K562 (cell line): ENCODE measurements at regions not wholly inside any gene's neighbourhood (a gene's known extent, or its start where the extent isn't known, plus 50 kb on each side); places are given as distances from the start of the nearest gene placed in this dataset.
"Not testable (repeated sequence)": the region's sequence is repeated elsewhere in the genome, so short reads cannot be mapped to it uniquely, and the experiment has no call there.

Source experiments
- ATAC-seq: fragments of 200-7000 bp; cut with Tn5 transposase; 3 replicates; pipeline ENCODE4 v1.9.1; 2020; ENCODE audit warnings: moderate library complexity
- BruUV-seq: library from RNA; stranded (reverse); fragments of 400-500 nt; replicated peaks from 2 replicates; lab custom pipeline; 2021; lab: Mats Ljungman, UMichigan
- CTCF ChIA-PET: fragments of 300-600 bp; formaldehyde crosslinking; extraction: SDS; loops from one replicate; lab custom pipeline; 2021; ENCODE audit warnings: low intra/inter-chr PET ratio; lab: Yijun Ruan, JAX
- POLR2A ChIA-PET: fragments of 300-600, 350-650 bp; sonication (Branson Sonifier 250); formaldehyde crosslinking; extraction: SDS; loops from one replicate; lab custom pipeline; 2021; ENCODE audit warnings: antibody characterized with exemption, inconsistent platforms; lab: Yijun Ruan, JAX
- DNase-seq, 4 experiments: peaks; one replicate each; pipeline versions ENCODE4 v3.0.0 to v3.0.0-alpha.2; 2011 to 2018; ENCODE audit warnings: low spot score in 3 of 4, mixed read lengths in 3 of 4; ENCODE audit errors: extremely low read depth in 1 of 4
- FAIRE-seq: peaks from 2 replicates; lab custom pipeline; 2011; peaks lifted over from hg19 to GRCh38; lab: Jason Lieb, UNC
- H2AFZ ChIP-seq: 2 replicates; pipeline ENCODE4 v1.6.0; 2011; ENCODE audit warnings: low read depth, low read length, control low read depth, inconsistent platforms
- H3K27ac ChIP-seq: fragments of 200-600 bp; 3 replicates; pipeline ENCODE4 v1.8.0; 2011; ENCODE audit warnings: low read depth, mild to moderate bottlenecking, control low read depth, inconsistent platforms, low read length, moderate library complexity, mixed read lengths; ENCODE audit errors: extremely low read depth
- H3K27me3 ChIP-seq, 2 experiments: fragments of 300-600 bp in 1 of 2; 2 replicates in 1 of 2; 3 replicates in 1 of 2; pipeline versions ENCODE4 v1.6.0 to v1.8.0; 2011; ENCODE audit warnings: inconsistent platforms in 2 of 2, low read length in 2 of 2, mild to moderate bottlenecking in 1 of 2, mixed read lengths in 1 of 2, moderate library complexity in 1 of 2; ENCODE audit not compliant: control insufficient read depth in 2 of 2, insufficient read depth in 2 of 2
- H3K36me3 ChIP-seq: fragments of 300-600 bp; 3 replicates; pipeline ENCODE4 v1.8.0; 2011; ENCODE audit warnings: mild to moderate bottlenecking, low read length, inconsistent platforms; ENCODE audit not compliant: control insufficient read depth, insufficient read depth
- H3K4me1 ChIP-seq, 2 experiments: fragments of 200-600 bp in 1 of 2; replicated peaks in 1 of 2; 2 replicates in 1 of 2; 3 replicates in 1 of 2; pipeline versions ENCODE4 v1.5.1 to v1.8.0; 2011; ENCODE audit warnings: inconsistent platforms in 2 of 2, low read length in 2 of 2, mild to moderate bottlenecking in 1 of 2, mixed read lengths in 1 of 2, moderate library complexity in 1 of 2; ENCODE audit not compliant: control insufficient read depth in 2 of 2, insufficient read depth in 2 of 2
- H3K4me2 ChIP-seq: 2 replicates; pipeline ENCODE4 v1.6.1; 2011; ENCODE audit warnings: low read length, control low read depth, inconsistent platforms, mixed read lengths; ENCODE audit not compliant: insufficient read depth
- H3K4me3 ChIP-seq: fragments of 200-600 bp; sonication (generic), shearing (Covaris generic); 2 replicates; pipeline ENCODE4 v1.5.1; 2016; ENCODE audit warnings: control low read depth, inconsistent platforms
- H3K79me2 ChIP-seq: fragments of 200-600 bp; 3 replicates; pipeline ENCODE4 v1.8.0; 2011; ENCODE audit warnings: low read length, inconsistent platforms; ENCODE audit not compliant: control insufficient read depth, insufficient read depth
- H3K9ac ChIP-seq, 2 experiments: 2 replicates each; pipeline versions ENCODE4 v1.6.0 to v1.6.1; 2011; ENCODE audit warnings: low read depth in 2 of 2, low read length in 2 of 2, control low read depth in 1 of 2, inconsistent platforms in 1 of 2, mild to moderate bottlenecking in 1 of 2, mixed read lengths in 1 of 2; ENCODE audit not compliant: insufficient read depth in 1 of 2
- H3K9me1 ChIP-seq: one replicate; pipeline ENCODE4 v1.6.0; 2011; ENCODE audit warnings: inconsistent platforms, mild to moderate bottlenecking, low read length, moderate library complexity; ENCODE audit not compliant: control insufficient read depth, insufficient read depth
- H3K9me3 ChIP-seq: replicated peaks from 2 replicates; pipeline ENCODE4 v1.5.1; 2011; ENCODE audit warnings: low read depth, low read length, inconsistent platforms; ENCODE audit not compliant: control insufficient read depth, insufficient read depth
- H4K20me1 ChIP-seq: replicated peaks from 2 replicates; pipeline ENCODE4 v1.6.1; 2011; ENCODE audit warnings: low read length, inconsistent platforms, mixed read lengths; ENCODE audit not compliant: control insufficient read depth, insufficient read depth
- WGBS: fragments of 100-300 bp; shearing (Covaris generic); methylation state at CpG from one replicate; pipeline ENCODE4 v1.1.6; 2016; ENCODE audit warnings: low coverage, mixed read lengths; ENCODE audit not compliant: insufficient coverage; ENCODE audit errors: missing lambda C conversion rate; 5-methylcytosine and 5-hydroxymethylcytosine counted together
- in situ Hi-C: fragments of 300-500 bp; cut with MboI; formaldehyde crosslinking; loops from 4 replicates; pipeline ENCODE4 v1.15.0; 2018; ENCODE audit warnings: inconsistent platforms, mixed read lengths
- intact Hi-C: fragments of 100-400 bp; cut with micrococcal nuclease; formaldehyde crosslinking; loops from 2 replicates; pipeline ENCODE4 v1.14.2; 2022

- H3K27ac ChIP-seq, DNase-seq, CTCF ChIA-PET, FAIRE-seq, H3K27me3 ChIP-seq, H3K79me2 ChIP-seq, H3K36me3 ChIP-seq, BruUV-seq, H3K4me2 ChIP-seq, H4K20me1 ChIP-seq, H3K9me3 ChIP-seq, H3K9ac ChIP-seq, H3K9me1 ChIP-seq, in situ Hi-C loops, POLR2A ChIA-PET, ATAC-seq, H3K4me1 ChIP-seq, H3K4me3 ChIP-seq, intact Hi-C loops, H2AFZ ChIP-seq: not testable (repeated sequence)
- 40% methylated on average over 2 of the region's 4 CpGs for WGBS
Observed at GRCh38 chr1:145484257-145484656, 58.9 kb upstream of the NBPF20 start.

GRCh38 chr1:145482214-145482860 is 56.9 kb upstream of the NBPF20 start:
- H3K9me3 ChIP-seq, H3K9me1 ChIP-seq, H3K4me1 ChIP-seq, H3K27me3 ChIP-seq, BruUV-seq, POLR2A ChIA-PET, ATAC-seq, DNase-seq, CTCF ChIA-PET, H2AFZ ChIP-seq, H4K20me1 ChIP-seq, in situ Hi-C loops, FAIRE-seq, H3K4me2 ChIP-seq, H3K27ac ChIP-seq, H3K4me3 ChIP-seq, intact Hi-C loops, H3K36me3 ChIP-seq, H3K9ac ChIP-seq, H3K79me2 ChIP-seq: not testable (repeated sequence)
- 0% methylated on average over 4 of the region's 8 CpGs for WGBS

- H3K36me3 ChIP-seq, H4K20me1 ChIP-seq, H3K27me3 ChIP-seq, POLR2A ChIA-PET, H3K4me1 ChIP-seq, CTCF ChIA-PET, H3K4me2 ChIP-seq, H3K9ac ChIP-seq, H2AFZ ChIP-seq, DNase-seq, intact Hi-C loops, H3K79me2 ChIP-seq, in situ Hi-C loops, H3K27ac ChIP-seq, ATAC-seq, H3K9me1 ChIP-seq, BruUV-seq, H3K9me3 ChIP-seq, H3K4me3 ChIP-seq, FAIRE-seq: not testable (repeated sequence)
- WGBS, result 7% methylated on average over 9 of the region's 25 CpGs
Observed at GRCh38 chr1:145475962-145476361, 50.6 kb upstream of the NBPF20 start.
